ENCODE measurements at regions not wholly inside any gene's neighbourhood (a gene's known extent, or its start where the extent isn't known, plus 50 kb on each side); places are given as distances from the start of the nearest gene placed in this dataset.
"Not testable (repeated sequence)": the region's sequence is repeated elsewhere in the genome, so short reads cannot be mapped to it uniquely, and the experiment has no call there.

GRCh38 chr13:48808683-48809082 is 155.0 kb downstream of the CYSLTR2 start:
- DNase-seq = no peak

- no peak for DNase-seq
Measured at GRCh38 chr13:48810013-48810412, 156.3 kb downstream of the CYSLTR2 start.

GRCh38 chr13:48813518-48813917 is 159.8 kb downstream of the CYSLTR2 start:
- DNase-seq = no peak

- no peak for DNase-seq
Measured at GRCh38 chr13:48816700-48817099, 159.0 kb upstream of the FNDC3A start.

- DNase-seq = no peak
Measured at GRCh38 chr13:48817166-48817802, 158.4 kb upstream of the FNDC3A start.

- DNase-seq = no peak
Measured at GRCh38 chr13:48818495-48819356, 157.0 kb upstream of the FNDC3A start.

- no peak for DNase-seq
Measured at GRCh38 chr13:48819376-48819775, 156.3 kb upstream of the FNDC3A start.

- DNase-seq = no peak
Measured at GRCh38 chr13:48819899-48820298, 155.8 kb upstream of the FNDC3A start.

GRCh38 chr13:48823526-48823925 is 152.2 kb upstream of the FNDC3A start:
- DNase-seq = not testable (repeated sequence)

- DNase-seq = no peak
Measured at GRCh38 chr13:48826039-48826438, 149.7 kb upstream of the FNDC3A start.

- DNase-seq = not testable (repeated sequence)
Measured at GRCh38 chr13:48826922-48827454, 148.7 kb upstream of the FNDC3A start.

GRCh38 chr13:48827709-48828108 is 148.0 kb upstream of the FNDC3A start:
- no peak for DNase-seq

GRCh38 chr13:48828962-48829411 is 146.7 kb upstream of the FNDC3A start:
- DNase-seq = no peak

GRCh38 chr13:48829536-48829935 is 146.2 kb upstream of the FNDC3A start:
- no peak for DNase-seq

- DNase-seq = no peak
Measured at GRCh38 chr13:48831248-48831647, 144.5 kb upstream of the FNDC3A start.

GRCh38 chr13:48833412-48833811 is 142.3 kb upstream of the FNDC3A start:
- DNase-seq = no peak

GRCh38 chr13:48835326-48835725 is 140.4 kb upstream of the FNDC3A start:
- not testable (repeated sequence) for DNase-seq

- no peak for DNase-seq
Measured at GRCh38 chr13:48838193-48838973, 137.3 kb upstream of the FNDC3A start.

- no peak for DNase-seq
Measured at GRCh38 chr13:48839171-48839570, 136.5 kb upstream of the FNDC3A start.

GRCh38 chr13:48840366-48840765 is 135.3 kb upstream of the FNDC3A start:
- no peak for DNase-seq

- no peak for DNase-seq
Measured at GRCh38 chr13:48842316-48842715, 133.4 kb upstream of the FNDC3A start.

GRCh38 chr13:48843630-48844380 is 131.9 kb upstream of the FNDC3A start:
- no peak for DNase-seq

All from CD4-positive, alpha-beta T cell treated with Interleukin-15 for 1 hour (primary cell).